GM12864 (cell line): ENCODE measurements at regions not wholly inside any gene's neighbourhood (a gene's known extent, or its start where the extent isn't known, plus 50 kb on each side); places are given as distances from the start of the nearest gene placed in this dataset.
A peak's percentile ranks its signal among the peaks of the same experiment; 100 is the strongest.

ENCODE experiments used
- DNase-seq: peaks from one replicate; pipeline ENCODE4 v3.0.0-alpha.2; 2011; ENCODE audit warnings: low read depth
- H3K4me3 ChIP-seq: 2 replicates; pipeline ENCODE4 v1.5.1; 2011; ENCODE audit warnings: mild to moderate bottlenecking, low read depth, low read length, control low read depth
- TF ChIP-seq, protein P1 (sequence below): IDR thresholded peaks from 2 replicates; pipeline ENCODE4 v1.5.1; 2011; ENCODE audit warnings: low read depth, mild to moderate bottlenecking, moderate library complexity, low read length, control low read depth, inconsistent platforms; ENCODE audit errors: missing control alignments

DNA sequence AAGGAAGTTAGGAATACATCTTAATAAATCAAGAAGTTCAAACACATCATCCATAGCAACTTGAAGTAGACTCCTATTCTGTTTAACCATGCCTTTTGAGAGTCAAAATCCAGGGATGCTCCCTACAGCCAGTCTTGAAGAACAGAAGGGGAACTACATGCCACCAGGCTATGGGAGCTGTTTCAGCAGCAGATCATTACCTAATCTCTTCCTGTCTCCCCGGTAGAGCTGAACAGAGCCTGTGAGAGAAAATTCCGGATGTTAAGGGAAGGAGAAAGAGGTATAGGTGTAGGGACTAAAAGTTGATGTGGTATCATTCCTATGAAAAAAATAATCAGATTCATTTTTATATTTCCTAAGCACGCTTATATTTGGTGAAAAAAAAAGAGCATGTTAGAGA is 352.2 kb downstream of the SPRY1 start:
- no peak for DNase-seq
- H3K4me3 ChIP-seq, result no peak overlapping the region
- TF ChIP-seq, protein P1, sequence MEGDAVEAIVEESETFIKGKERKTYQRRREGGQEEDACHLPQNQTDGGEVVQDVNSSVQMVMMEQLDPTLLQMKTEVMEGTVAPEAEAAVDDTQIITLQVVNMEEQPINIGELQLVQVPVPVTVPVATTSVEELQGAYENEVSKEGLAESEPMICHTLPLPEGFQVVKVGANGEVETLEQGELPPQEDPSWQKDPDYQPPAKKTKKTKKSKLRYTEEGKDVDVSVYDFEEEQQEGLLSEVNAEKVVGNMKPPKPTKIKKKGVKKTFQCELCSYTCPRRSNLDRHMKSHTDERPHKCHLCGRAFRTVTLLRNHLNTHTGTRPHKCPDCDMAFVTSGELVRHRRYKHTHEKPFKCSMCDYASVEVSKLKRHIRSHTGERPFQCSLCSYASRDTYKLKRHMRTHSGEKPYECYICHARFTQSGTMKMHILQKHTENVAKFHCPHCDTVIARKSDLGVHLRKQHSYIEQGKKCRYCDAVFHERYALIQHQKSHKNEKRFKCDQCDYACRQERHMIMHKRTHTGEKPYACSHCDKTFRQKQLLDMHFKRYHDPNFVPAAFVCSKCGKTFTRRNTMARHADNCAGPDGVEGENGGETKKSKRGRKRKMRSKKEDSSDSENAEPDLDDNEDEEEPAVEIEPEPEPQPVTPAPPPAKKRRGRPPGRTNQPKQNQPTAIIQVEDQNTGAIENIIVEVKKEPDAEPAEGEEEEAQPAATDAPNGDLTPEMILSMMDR, result no peak

DNA sequence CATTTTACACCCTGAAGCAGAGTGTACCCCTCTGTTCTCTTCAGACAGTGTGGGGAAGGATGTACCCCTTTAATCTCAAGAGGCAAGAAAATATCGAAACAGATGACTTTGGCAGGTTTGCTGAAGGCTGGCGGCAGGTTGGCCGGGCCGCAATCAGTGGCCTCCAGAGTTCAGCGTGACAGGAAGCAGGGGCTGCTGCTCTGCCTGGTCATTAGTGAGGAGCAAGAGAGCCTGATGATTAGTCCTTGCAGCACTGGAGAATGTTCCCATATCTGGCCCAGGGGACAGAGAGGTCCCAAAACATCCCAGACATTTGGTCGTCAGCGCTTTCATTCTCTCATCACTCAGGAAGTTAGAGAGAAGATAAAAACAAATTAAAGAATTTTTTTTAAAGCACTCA is 352.8 kb downstream of the SPRY1 start:
- no peak overlapping the region for H3K4me3 ChIP-seq
- no peak for DNase-seq

DNA sequence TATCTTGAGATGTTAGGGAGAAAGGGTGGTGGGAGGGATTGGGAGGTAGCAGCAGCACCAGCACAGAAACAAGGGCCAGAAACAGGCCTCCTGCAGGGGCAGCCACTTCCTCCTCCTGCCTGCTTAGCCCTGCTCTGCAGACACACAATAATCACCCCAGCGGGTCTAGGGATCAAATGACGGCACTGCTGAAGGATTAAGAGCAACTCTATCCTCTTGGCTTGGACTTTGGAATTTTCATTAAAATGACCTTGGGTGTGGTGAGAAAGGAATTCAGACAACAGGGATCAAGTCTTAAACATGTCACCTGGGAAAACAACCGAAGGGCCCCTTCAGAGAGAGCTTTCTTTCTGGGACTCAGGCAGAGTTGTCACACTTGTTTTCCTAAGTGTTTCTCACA is 353.4 kb downstream of the SPRY1 start:
- DNase-seq, result no peak
- H3K4me3 ChIP-seq, result no peak overlapping the region
- TF ChIP-seq, protein P1, result no peak

More for the DNA sequence above, 352.8 kb downstream of the SPRY1 start:
- TF ChIP-seq, protein P1, result no peak

DNA sequence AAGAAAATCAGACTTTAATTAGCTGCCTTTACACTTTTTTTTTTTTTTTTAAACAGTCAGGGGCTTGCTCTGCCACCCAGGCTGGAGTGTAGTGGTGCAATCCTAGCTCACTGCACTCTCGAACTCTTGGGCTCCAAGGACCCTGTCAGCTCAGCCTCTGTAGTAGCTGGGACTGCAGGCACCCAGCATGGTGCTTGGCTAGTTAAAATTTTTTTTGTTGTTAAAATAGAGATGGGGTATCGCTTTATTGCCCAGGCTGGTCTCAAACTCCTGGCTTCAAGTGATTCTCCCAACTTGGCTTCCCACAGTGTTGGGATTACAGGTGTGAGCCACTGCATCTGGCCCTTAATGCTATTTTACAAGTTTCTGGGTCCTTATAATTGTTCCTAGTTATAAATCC is 359.1 kb downstream of the SPRY1 start:
- no peak for DNase-seq
- TF ChIP-seq, protein P1, result no peak
- H3K4me3 ChIP-seq, result no peak overlapping the region

DNA sequence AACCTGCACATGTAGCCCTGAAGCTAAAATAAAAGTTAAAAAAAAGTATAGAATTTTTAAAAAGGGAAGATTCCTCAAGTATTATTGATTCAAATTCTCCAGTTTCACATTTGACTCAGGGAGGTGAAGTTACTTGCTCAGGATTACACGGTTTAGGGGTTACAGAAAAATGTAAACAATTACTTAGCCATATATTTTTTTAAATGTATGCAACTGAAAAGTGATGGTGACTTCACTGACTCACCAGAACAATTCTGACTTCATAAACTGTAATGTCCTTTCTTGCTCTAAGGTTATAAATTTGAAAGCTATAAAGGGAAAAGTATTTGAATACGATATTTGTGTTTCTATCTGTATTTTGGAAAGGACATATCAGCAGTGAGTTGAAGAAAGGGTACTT is 371.2 kb downstream of the SPRY1 start:
- H3K4me3 ChIP-seq, result no peak overlapping the region
- TF ChIP-seq, protein P1, result no peak
- no peak for DNase-seq

DNA sequence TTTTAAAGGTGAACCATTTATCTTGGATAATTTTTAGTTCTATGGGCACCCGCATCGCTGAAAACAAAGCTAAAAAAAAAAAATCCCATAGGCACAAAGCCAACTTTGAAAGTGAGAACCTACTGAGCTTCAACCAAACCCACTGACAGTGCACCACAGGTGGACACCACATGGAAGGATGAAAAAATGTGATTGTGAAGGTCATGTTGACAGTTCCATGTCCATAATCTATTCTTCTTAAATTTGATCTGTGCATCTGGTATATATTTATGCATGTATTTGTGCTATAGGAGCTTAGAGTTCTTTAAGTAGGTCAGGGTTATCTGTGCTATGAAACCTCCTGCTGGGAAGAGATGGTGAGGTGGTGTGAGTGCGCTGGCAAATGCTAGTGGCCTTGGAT is 374.3 kb downstream of the SPRY1 start:
- no peak overlapping the region for H3K4me3 ChIP-seq
- DNase-seq, result no peak
- TF ChIP-seq, protein P1, result no peak

DNA sequence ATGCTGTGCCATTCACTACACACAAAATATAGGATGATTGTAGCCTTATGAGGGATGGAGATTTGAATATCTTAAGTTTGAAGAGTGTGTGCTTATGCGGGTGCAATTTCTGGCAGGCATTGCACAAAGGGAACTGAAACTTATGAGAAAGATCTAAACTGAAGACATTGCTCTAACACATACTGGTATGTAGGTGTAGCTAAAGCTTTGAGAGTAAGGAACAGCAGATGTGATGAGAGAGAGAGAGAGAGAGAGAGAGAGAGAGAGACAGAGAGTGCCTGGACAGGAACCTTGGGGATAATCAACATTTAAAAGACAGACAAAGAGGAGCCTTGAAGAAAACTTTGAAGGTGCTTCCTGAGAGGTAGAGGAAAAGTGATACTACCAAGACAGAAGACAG is 379.7 kb downstream of the SPRY1 start:
- TF ChIP-seq, protein P1, result no peak
- DNase-seq, result peak; percentile 51
- H3K4me3 ChIP-seq, result no peak overlapping the region
